NT2/D1 (cell line): ENCODE measurements at regions not wholly inside any gene's neighbourhood (a gene's known extent, or its start where the extent isn't known, plus 50 kb on each side); places are given as distances from the start of the nearest gene placed in this dataset.
"Not testable (repeated sequence)": the region's sequence is repeated elsewhere in the genome, so short reads cannot be mapped to it uniquely, and the experiment has no call there.

Experiments used
- SUZ12 ChIP-seq: IDR thresholded peaks from 2 replicates; pipeline ENCODE4 v1.6.1; 2011; ENCODE audit not compliant: insufficient read length, insufficient read depth; ENCODE audit errors: extremely low read depth
- YY1 ChIP-seq: IDR thresholded peaks from 2 replicates; pipeline ENCODE4 v1.6.1; 2011; ENCODE audit not compliant: insufficient read length, insufficient read depth

DNA sequence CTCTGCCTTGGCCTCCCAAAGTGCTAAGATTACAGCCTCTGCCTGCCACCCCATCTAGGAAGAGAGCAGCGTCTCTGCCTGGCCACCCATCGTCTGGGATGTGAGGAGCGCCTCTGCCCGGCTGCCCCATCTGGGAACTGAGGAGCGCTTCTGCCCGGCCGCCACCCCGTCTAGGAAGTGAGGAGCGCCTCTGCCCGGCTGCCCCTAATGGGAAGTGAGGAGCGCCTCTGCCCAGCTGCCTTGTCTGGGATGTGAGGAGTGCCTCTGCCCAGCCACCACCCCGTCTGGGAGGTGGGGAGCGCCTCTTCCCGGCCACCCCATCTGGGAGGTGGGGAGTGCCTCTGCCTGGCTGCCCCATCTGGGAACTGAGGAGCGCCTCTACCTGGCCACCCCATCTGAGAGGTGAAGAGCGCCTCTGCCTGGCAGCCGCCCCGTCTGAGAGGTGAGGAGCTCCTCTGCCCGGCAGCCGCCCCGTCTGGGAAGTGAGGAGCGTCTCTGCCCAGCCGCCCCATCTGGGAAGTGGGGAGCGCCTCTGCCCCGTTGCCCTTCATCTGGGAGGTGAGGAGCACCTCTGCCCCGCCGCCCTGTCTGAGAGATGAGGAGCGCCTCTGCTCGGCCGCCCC, 481.0 kb upstream of the GNPDA2 start:
- not testable (repeated sequence) for TF ChIP-seq YY1, SUZ12
